ENCODE measurements at regions not wholly inside any gene's neighbourhood (a gene's known extent, or its start where the extent isn't known, plus 50 kb on each side); places are given as distances from the start of the nearest gene placed in this dataset.
A peak's percentile ranks its signal among the peaks of the same experiment; 100 is the strongest.

DNA sequence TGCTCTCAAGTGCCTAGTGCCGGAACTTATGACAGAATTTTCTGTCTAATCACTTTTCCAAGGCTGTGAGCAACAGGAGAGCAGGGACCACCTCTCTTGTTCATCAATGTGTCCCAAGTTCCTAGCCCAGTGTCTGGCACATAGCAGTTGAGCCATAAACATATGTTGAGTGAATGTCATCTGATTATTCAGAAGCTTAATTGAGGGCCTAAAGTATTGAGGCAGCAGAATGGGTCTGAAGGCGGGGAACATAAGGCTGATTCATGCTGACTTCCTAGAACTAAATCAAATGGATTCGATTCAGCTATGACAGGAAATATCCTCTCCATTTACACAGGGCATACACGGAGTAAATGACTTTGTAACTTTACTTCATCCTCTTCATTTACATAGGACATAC is 438.0 kb upstream of the ZFHX3 start:
- Histone ChIP-seq H3K36me3 (ENCODE audit: control insufficient read depth in 2 of 4, insufficient read depth in 4 of 4, low read length in 3 of 4) (no peaks in the 10 kb centered on the region), H3K14ac (ENCODE audit: insufficient read length) (no peak overlapping the region), H3K9ac (replicated peaks in 1 of 4; ENCODE audit: extremely low read depth in 1 of 4, low read depth in 3 of 4, low read length in 3 of 4) (no peak overlapping the region), H3K4me1 (replicated peaks in 1 of 4; ENCODE audit: control insufficient read depth in 3 of 4, insufficient read depth in 4 of 4, low read length in 3 of 4) (peaks cover 10 to 21% (median 14%) of the 10 kb centered on the region in 4 experiments), H3K9me3 (ENCODE audit: insufficient read depth in 2 of 2, low read depth in 1 of 2, low read length in 1 of 2) (no peaks in the 10 kb centered on the region), H3K18ac (ENCODE audit: extremely low read depth, low read length) (no peak overlapping the region), H4K91ac (replicated peaks; ENCODE audit: insufficient read length, low read length) (no peak overlapping the region), H3K27me3 (replicated peaks in 1 of 4; ENCODE audit: control insufficient read depth in 3 of 4, extremely low read depth in 1 of 4, insufficient read depth in 3 of 4, low read length in 3 of 4) (peaks cover 0 to 4% (median 2%) of the 10 kb centered on the region in 4 experiments; a peak in 3 of 7 replicates), H3K23me2 (ENCODE audit: low read depth, low read length) (no peaks in the 10 kb centered on the region), H3K4me3 (ENCODE audit: extremely low read depth in 1 of 4, insufficient read depth in 2 of 4, low read depth in 3 of 4, low read length in 4 of 4) (no peak overlapping the region), H2AFZ (ENCODE audit: low read length) (no peak overlapping the region), H3K56ac (replicated peaks; ENCODE audit: insufficient read length, low read depth, low read length) (no peak overlapping the region), H2BK20ac (ENCODE audit: low read length) (peak overlapping the region; percentile 26; the same call in 1 of the 2 replicates), H2BK12ac (ENCODE audit: low read depth, low read length) (peak overlapping the region; percentile 99), H3K79me1 (ENCODE audit: low read depth, low read length) (no peaks in the 10 kb centered on the region), H2BK15ac (ENCODE audit: low read length) (0 out of 2 replicates have a peak overlapping the region, but pooled peaks have one; percentile 49), H4K8ac (ENCODE audit: extremely low read depth, insufficient read depth, low read length) (no peak overlapping the region), H3K4ac (replicated peaks; ENCODE audit: insufficient read length, low read depth, low read length) (peak overlapping the region; percentile 19), H3K27ac (ENCODE audit: low read depth, low read length) (no peak overlapping the region), H2AK5ac (ENCODE audit: low read depth, low read length) (no peak overlapping the region; the same call in 1 of the 2 replicates), H3K79me2 (ENCODE audit: control insufficient read depth in 1 of 2, insufficient read depth in 2 of 2, low read length in 2 of 2) (no peaks in the 10 kb centered on the region), H2BK120ac (replicated peaks; ENCODE audit: low read depth, low read length) (no peak overlapping the region), H3K4me2 (ENCODE audit: insufficient read depth in 1 of 2, low read depth in 2 of 2, low read length in 2 of 2) (no peak overlapping the region), H4K5ac (ENCODE audit: insufficient read length, low read depth, low read length) (no peak overlapping the region), H3K23ac (ENCODE audit: insufficient read length) (no peak overlapping the region), H2BK5ac (ENCODE audit: low read depth, low read length) (0 out of 2 replicates have a peak overlapping the region, but pooled peaks have one; percentile 49), H4K20me1 (replicated peaks in 1 of 2; ENCODE audit: control insufficient read depth in 1 of 2, insufficient read depth in 2 of 2, low read length in 2 of 2) (no peaks in the 10 kb centered on the region)
- no peak for FAIRE-seq
- ChIA-PET POLR2A (ENCODE audit: partially characterized antibody) (interaction anchor here (0.9 kb wide), 1 partner anchor 11 kb away, joined by 4 read pairs; no protein-coding TSS in a partner anchor), CTCF (ENCODE audit: partially characterized antibody) (interaction anchor here (1.2 kb wide), 1 partner anchor 360 kb away, joined by 3 read pairs; no protein-coding TSS in a partner anchor)
- 91% methylated on average over 4 of the region's 4 CpGs; no CpG with 5 or more reads in 1 of the 2 experiments for WGBS, 2 experiments (ENCODE audit: extremely low coverage in 1 of 2, insufficient coverage in 1 of 2, insufficient read length in 1 of 2, insufficient replicate concordance in 2 of 2, low coverage in 1 of 2, low lambda C conversion rate in 2 of 2, missing lambda C conversion rate in 1 of 2)
- DNase-seq (ENCODE audit: low read depth in 1 of 2, low spot score in 2 of 2), result no peak
- TF ChIP-seq RAD21 (IDR thresholded peaks at IDR 0.05 in 1 of 2, conservative IDR thresholded peaks at IDR 0.05 in 1 of 2; ENCODE audit: low read depth in 2 of 2, low read length in 2 of 2) (no peak), CTCF (IDR thresholded peaks at IDR 0.05; ENCODE audit: control extremely low read depth in 1 of 3, insufficient read depth in 1 of 3, low read depth in 1 of 3, low read length in 3 of 3) (no peak), RBBP5 (IDR thresholded peaks at IDR 0.05; ENCODE audit: borderline replicate concordance, low read depth, low read length) (no peak), BCL11A (IDR thresholded peaks at IDR 0.05; ENCODE audit: low read depth in 2 of 2, low read length in 2 of 2) (no peak), SAP30 (IDR thresholded peaks at IDR 0.05; ENCODE audit: insufficient read depth, insufficient replicate concordance, low read length) (no peak), SP1 (IDR thresholded peaks at IDR 0.05; ENCODE audit: low read depth, low read length) (no peak), RNF2 (IDR thresholded peaks at IDR 0.05; ENCODE audit: borderline replicate concordance, low read depth, low read length, missing control alignments, poor library complexity, severe bottlenecking) (no peak), HDAC6 (IDR thresholded peaks at IDR 0.05; ENCODE audit: low read depth, low read length) (no peak), GABPA (IDR thresholded peaks at IDR 0.05; ENCODE audit: borderline replicate concordance, insufficient read depth, low read length) (no peak), PHF8 (conservative IDR thresholded peaks at IDR 0.05; ENCODE audit: low read depth, low read length) (no peak)

Measured in H1 (cell line).